LNCAP (cell line): ENCODE measurements at regions not wholly inside any gene's neighbourhood (a gene's known extent, or its start where the extent isn't known, plus 50 kb on each side); places are given as distances from the start of the nearest gene placed in this dataset.

Source experiments
- TF ChIP-seq, protein P1 (sequence below): fragments of 450-650 bp; IDR thresholded peaks from 2 replicates; pipeline ENCODE4 v1.5.1; 2017; ENCODE audit warnings: mild to moderate bottlenecking

GRCh38 chrX:122078079-122078478 lies 1030.7 kb downstream of the GLUD2 start:
- TF ChIP-seq, protein P1, sequence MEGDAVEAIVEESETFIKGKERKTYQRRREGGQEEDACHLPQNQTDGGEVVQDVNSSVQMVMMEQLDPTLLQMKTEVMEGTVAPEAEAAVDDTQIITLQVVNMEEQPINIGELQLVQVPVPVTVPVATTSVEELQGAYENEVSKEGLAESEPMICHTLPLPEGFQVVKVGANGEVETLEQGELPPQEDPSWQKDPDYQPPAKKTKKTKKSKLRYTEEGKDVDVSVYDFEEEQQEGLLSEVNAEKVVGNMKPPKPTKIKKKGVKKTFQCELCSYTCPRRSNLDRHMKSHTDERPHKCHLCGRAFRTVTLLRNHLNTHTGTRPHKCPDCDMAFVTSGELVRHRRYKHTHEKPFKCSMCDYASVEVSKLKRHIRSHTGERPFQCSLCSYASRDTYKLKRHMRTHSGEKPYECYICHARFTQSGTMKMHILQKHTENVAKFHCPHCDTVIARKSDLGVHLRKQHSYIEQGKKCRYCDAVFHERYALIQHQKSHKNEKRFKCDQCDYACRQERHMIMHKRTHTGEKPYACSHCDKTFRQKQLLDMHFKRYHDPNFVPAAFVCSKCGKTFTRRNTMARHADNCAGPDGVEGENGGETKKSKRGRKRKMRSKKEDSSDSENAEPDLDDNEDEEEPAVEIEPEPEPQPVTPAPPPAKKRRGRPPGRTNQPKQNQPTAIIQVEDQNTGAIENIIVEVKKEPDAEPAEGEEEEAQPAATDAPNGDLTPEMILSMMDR, result no peak

DNA sequence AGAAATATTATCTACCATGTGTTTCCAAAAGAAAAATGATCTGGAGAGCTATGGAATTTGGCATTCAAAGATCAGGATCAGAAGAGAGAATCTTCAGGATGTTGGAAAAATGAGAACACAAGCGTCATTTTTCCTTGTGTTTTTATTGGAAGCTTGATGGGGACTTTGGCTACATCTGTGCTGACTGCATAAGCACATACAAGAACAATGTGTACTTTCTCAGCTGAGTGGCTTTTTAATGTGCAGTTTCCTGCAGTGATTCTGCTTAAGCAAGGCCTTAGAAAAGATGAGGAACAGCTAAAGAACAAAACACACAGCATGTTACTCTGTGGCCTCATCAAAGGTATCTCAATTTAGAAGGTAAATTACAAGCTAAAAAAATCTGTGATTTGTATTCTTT lies 1039.9 kb downstream of the GLUD2 start:
- TF ChIP-seq, protein P1, result no peak

DNA sequence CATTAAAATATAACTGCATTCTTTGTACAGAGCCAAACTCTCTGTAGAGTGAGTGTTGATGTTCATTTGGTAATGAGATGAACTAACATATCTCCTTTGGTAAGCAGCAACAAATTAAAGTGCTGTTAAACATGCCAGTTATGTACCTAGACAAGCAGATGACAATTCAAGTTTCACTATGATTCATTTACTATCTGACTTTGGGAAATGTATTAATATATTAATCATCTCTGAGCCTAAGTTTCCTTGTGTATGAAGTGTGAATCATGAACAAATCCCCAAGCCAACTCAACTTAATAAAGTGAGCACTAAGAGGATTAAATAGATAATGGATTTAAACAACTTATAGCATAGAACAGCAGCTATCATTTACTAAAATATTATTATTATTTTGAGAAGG lies 1044.2 kb downstream of the GLUD2 start:
- TF ChIP-seq, protein P1, result no peak

GRCh38 chrX:122092360-122092759 lies 1045.0 kb downstream of the GLUD2 start:
- TF ChIP-seq, protein P1, result no peak

DNA sequence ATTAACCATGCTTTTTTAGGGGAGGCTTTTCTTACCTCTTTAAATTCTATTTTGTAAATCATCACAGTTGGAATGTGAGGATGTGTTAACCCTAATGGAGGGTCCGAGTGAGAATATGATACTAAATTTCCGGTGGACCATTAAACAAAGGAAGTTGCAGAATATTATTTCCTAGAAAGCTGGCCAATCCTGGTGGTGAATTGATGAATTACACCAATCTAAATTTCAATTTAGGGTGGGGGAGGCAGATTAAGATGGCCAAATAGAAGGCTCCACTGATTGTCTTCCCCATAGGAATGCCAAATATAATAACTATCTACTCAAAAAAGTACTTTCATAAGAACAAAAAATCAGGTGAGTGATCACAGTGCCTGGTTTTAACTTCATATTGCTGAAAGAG lies 1045.6 kb downstream of the GLUD2 start:
- TF ChIP-seq, protein P1, result no peak

DNA sequence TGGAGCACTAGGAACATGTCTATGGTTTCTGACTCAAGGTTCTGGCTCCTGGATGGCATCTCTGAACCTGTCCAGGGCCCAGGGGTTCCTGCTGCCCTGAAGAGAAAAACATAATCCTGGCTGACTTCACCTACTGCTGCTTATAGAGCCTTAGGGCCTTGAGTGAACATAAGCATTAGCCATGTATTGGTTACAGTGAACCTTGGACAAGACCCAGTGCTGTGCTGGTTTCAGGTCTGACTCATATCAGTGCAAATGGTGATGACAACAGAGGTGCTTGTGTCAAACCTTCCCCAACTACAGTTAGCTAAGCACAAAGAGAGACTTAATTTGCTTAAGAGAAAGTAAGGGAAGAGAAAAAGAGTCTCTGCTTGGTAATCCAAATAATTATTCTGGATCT lies 1047.2 kb downstream of the GLUD2 start:
- TF ChIP-seq, protein P1, result no peak

DNA sequence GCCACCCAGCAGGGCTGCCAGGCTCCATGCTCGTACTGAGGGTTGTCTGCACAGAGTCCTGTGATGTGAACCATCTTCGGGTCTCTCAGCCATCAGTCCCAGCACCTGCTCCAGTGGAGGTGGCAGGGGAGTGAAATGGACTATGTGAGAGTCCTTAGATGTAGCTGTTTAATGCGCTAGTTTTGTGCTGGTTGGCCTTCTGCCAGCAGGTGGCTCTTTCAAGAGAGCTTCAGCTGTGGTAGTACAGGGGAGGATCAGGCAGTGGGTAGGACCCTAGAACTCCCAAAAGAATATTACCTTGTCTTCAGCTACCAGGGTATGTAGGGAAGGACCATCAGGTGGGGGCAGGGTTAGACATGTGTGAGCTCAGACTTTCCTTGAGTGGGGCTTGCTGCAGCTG lies 1066.0 kb downstream of the GLUD2 start:
- TF ChIP-seq, protein P1, result no peak

DNA sequence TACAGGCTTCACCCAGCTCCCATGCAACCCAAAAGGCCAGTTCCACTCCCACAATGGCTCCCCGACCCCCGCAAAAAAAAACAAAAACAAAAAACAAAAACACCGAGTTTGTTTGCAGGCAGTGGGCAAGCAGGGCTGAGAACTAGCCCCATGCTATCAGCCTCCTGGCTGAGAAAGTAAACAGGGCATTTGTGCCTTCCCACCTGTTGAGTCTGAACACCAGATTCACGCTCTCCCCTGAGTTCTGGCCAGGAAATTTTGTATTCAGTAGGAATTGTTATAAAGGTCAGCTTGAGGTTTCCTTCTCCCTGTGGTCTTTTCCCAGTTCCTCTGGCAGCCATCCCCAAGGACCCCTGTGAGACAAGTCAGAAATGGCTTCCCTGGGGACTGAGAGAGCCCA lies 1066.5 kb downstream of the GLUD2 start:
- TF ChIP-seq, protein P1, result no peak
